Epithelial cell of proximal tubule (primary cell): ENCODE measurements at regions not wholly inside any gene's neighbourhood (a gene's known extent, or its start where the extent isn't known, plus 50 kb on each side); places are given as distances from the start of the nearest gene placed in this dataset.

ENCODE experiments used
- DNase-seq: peaks from one replicate; pipeline ENCODE4 v3.0.0-alpha.2; 2011; ENCODE audit warnings: low read depth
- H3K4me3 ChIP-seq: 2 replicates; pipeline ENCODE4 v1.5.1; 2011; ENCODE audit warnings: low read depth, mild to moderate bottlenecking, low read length
- CTCF ChIP-seq: conservative IDR thresholded peaks from 2 replicates; pipeline ENCODE4 v1.5.1; 2012; ENCODE audit warnings: low read depth, mild to moderate bottlenecking, low read length

- no peak overlapping the region for H3K4me3 ChIP-seq
- TF ChIP-seq CTCF, result no peak
- no peak for DNase-seq
These were observed 55.3 kb upstream of the ADO start for GRCh38 chr10:62749093-62749683.
